Gastrocnemius medialis (tissue), 4 donors: ENCODE measurements at regions not wholly inside any gene's neighbourhood (a gene's known extent, or its start where the extent isn't known, plus 50 kb on each side); places are given as distances from the start of the nearest gene placed in this dataset.

Experiments used
- CTCF ChIP-seq, 5 experiments: fragments of 450-650 bp in 3 of 5; fragments of 200-600 bp in 2 of 5; sonication (generic) in 2 of 5; IDR thresholded peaks in 4 of 5; conservative IDR thresholded peaks in 1 of 5; 1 replicate in 4 of 5; 2 replicates in 1 of 5; pipeline ENCODE4 v1.5.1; 2016 to 2019; ENCODE audit warnings: antibody characterized with exemption in 5 of 5, mild to moderate bottlenecking in 3 of 5, moderate library complexity in 3 of 5
- POLR2A ChIP-seq, 2 donors: fragments of 450-650 bp; IDR thresholded peaks; one replicate each; pipeline ENCODE4 v1.6.1; 2017; ENCODE audit warnings: antibody characterized with exemption in 2 of 2, mild to moderate bottlenecking in 2 of 2, moderate library complexity in 2 of 2

GRCh38 chr13:31860002-31860401, 120.7 kb downstream of the RXFP2 start:
- TF ChIP-seq CTCF (IDR thresholded peaks at IDR 0.05 in 4 of 5, conservative IDR thresholded peaks at IDR 0.05 in 1 of 5) (no peak), POLR2A (IDR thresholded peaks at IDR 0.05) (no peak)
